HepG2 (cell line): ENCODE measurements at regions not wholly inside any gene's neighbourhood (a gene's known extent, or its start where the extent isn't known, plus 50 kb on each side); places are given as distances from the start of the nearest gene placed in this dataset.

Source experiments
- BRCA1 ChIP-seq: sonication (generic); formaldehyde crosslinking; IDR thresholded peaks from 2 replicates; pipeline ENCODE4 v1.4.0; 2020; ENCODE audit warnings: missing genetic modification reagents
- EZH2 ChIP-seq: conservative IDR thresholded peaks from 2 replicates; pipeline ENCODE4 v1.6.1; 2012; ENCODE audit warnings: mild to moderate bottlenecking, low read depth, low read length, moderate library complexity
- FOXP1 ChIP-seq, 2 experiments: fragments of 450-650 bp in 1 of 2; IDR thresholded peaks; 2 replicates each; pipeline ENCODE4 v1.6.1; 2017 to 2018; ENCODE audit warnings: antibody characterized with exemption in 1 of 2
- JUND ChIP-seq: sonication (generic); formaldehyde crosslinking; IDR thresholded peaks from 2 replicates; pipeline ENCODE4 v1.8.0; 2022; ENCODE audit warnings: mild to moderate bottlenecking, missing genetic modification reagents
- NBN ChIP-seq: fragments of 450-650 bp; conservative IDR thresholded peaks from 2 replicates; pipeline ENCODE4 v1.6.1; 2017
- SIN3A ChIP-seq: IDR thresholded peaks from 2 replicates; pipeline ENCODE4 v1.6.1; 2011; ENCODE audit warnings: low read depth, mild to moderate bottlenecking, control low read depth, low read length, borderline replicate concordance
- ZNF30 ChIP-seq: sonication (generic); formaldehyde crosslinking; IDR thresholded peaks from 2 replicates; pipeline ENCODE4 v1.5.0; 2020; ENCODE audit warnings: mild to moderate bottlenecking, missing genetic modification reagents
- TF ChIP-seq, protein P1 (sequence below): sonication (generic); formaldehyde crosslinking; IDR thresholded peaks from 2 replicates; pipeline ENCODE4 v1.5.1; 2020; ENCODE audit warnings: mild to moderate bottlenecking, missing genetic modification reagents, borderline replicate concordance
- TF ChIP-seq, protein P2 (sequence below): sonication (generic); formaldehyde crosslinking; IDR thresholded peaks from 2 replicates; pipeline ENCODE4 v1.5.0; 2020; ENCODE audit warnings: mild to moderate bottlenecking, missing genetic modification reagents, moderate library complexity

DNA sequence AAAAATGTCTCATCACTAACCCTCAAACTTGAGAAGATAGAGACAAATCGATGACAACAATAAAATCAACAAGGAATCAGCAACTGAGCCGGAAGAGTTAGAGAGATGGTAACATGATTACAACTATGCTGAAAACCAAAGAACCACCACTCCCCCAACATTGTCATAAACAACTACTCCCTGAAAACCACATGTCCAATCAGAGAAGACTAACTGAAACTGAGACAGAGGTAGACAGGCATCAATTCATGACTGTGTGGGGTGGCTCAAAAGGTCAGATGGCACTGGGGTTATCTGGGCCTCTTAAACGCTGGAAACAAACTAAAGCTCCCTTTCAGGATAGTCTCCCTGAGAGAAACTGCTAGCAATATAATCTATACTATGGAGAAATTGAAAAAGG, 488.8 kb downstream of the KCTD12 start:
- TF ChIP-seq NBN, result no peak
- TF ChIP-seq, protein P1, sequence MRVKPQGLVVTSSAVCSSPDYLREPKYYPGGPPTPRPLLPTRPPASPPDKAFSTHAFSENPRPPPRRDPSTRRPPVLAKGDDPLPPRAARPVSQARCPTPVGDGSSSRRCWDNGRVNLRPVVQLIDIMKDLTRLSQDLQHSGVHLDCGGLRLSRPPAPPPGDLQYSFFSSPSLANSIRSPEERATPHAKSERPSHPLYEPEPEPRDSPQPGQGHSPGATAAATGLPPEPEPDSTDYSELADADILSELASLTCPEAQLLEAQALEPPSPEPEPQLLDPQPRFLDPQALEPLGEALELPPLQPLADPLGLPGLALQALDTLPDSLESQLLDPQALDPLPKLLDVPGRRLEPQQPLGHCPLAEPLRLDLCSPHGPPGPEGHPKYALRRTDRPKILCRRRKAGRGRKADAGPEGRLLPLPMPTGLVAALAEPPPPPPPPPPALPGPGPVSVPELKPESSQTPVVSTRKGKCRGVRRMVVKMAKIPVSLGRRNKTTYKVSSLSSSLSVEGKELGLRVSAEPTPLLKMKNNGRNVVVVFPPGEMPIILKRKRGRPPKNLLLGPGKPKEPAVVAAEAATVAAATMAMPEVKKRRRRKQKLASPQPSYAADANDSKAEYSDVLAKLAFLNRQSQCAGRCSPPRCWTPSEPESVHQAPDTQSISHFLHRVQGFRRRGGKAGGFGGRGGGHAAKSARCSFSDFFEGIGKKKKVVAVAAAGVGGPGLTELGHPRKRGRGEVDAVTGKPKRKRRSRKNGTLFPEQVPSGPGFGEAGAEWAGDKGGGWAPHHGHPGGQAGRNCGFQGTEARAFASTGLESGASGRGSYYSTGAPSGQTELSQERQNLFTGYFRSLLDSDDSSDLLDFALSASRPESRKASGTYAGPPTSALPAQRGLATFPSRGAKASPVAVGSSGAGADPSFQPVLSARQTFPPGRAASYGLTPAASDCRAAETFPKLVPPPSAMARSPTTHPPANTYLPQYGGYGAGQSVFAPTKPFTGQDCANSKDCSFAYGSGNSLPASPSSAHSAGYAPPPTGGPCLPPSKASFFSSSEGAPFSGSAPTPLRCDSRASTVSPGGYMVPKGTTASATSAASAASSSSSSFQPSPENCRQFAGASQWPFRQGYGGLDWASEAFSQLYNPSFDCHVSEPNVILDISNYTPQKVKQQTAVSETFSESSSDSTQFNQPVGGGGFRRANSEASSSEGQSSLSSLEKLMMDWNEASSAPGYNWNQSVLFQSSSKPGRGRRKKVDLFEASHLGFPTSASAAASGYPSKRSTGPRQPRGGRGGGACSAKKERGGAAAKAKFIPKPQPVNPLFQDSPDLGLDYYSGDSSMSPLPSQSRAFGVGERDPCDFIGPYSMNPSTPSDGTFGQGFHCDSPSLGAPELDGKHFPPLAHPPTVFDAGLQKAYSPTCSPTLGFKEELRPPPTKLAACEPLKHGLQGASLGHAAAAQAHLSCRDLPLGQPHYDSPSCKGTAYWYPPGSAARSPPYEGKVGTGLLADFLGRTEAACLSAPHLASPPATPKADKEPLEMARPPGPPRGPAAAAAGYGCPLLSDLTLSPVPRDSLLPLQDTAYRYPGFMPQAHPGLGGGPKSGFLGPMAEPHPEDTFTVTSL (CRISPR knock-in tag), result no peak
- no peak for TF ChIP-seq ZNF30 (CRISPR knock-in tag)
- TF ChIP-seq JUND (CRISPR knock-in tag), result no peak
- TF ChIP-seq, protein P2, sequence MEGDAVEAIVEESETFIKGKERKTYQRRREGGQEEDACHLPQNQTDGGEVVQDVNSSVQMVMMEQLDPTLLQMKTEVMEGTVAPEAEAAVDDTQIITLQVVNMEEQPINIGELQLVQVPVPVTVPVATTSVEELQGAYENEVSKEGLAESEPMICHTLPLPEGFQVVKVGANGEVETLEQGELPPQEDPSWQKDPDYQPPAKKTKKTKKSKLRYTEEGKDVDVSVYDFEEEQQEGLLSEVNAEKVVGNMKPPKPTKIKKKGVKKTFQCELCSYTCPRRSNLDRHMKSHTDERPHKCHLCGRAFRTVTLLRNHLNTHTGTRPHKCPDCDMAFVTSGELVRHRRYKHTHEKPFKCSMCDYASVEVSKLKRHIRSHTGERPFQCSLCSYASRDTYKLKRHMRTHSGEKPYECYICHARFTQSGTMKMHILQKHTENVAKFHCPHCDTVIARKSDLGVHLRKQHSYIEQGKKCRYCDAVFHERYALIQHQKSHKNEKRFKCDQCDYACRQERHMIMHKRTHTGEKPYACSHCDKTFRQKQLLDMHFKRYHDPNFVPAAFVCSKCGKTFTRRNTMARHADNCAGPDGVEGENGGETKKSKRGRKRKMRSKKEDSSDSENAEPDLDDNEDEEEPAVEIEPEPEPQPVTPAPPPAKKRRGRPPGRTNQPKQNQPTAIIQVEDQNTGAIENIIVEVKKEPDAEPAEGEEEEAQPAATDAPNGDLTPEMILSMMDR (CRISPR knock-in tag), result no peak
- no peak for TF ChIP-seq BRCA1 (CRISPR knock-in tag)
- no peak for TF ChIP-seq SIN3A
- TF ChIP-seq EZH2, result no peak
- no peak for TF ChIP-seq FOXP1 (IDR thresholded peaks at IDR 0.05)
- no peak for TF ChIP-seq FOXP1 (CRISPR knock-in tag; IDR thresholded peaks at IDR 0.05)
